AG08395 (cell line): ENCODE measurements at regions not wholly inside any gene's neighbourhood (a gene's known extent, or its start where the extent isn't known, plus 50 kb on each side); places are given as distances from the start of the nearest gene placed in this dataset.
"Not testable (repeated sequence)": the region's sequence is repeated elsewhere in the genome, so short reads cannot be mapped to it uniquely, and the experiment has no call there.

Experiments
- DNase-seq: peaks from one replicate; pipeline ENCODE4 v3.0.0; 2012; ENCODE audit warnings: mixed read lengths, low spot score

GRCh38 chr7:86366946-86367345, 276.8 kb upstream of the GRM3 start:
- DNase-seq: no peak

- not testable (repeated sequence) for DNase-seq
Observed at GRCh38 chr7:86340407-86340806, 303.3 kb upstream of the GRM3 start.

DNA sequence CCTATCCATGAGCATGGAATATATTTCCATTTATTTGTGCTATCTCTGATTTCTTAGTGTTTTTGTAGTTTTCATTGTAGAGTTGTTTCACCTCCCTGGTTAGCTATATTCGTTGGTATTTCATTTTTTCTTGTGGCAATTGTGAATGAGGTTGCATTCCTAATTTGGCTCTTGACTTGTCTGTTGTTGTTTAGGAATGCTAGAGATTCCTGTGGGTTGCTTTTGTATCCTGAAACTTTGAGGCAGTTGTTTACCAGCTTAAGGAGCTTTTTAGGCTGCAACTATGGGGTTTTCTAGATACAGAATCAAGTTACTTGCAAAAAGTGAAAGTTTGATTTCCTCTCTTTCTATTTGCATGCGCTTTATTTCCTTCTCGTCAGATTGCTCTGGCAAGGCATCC, 304.7 kb upstream of the GRM3 start:
- DNase-seq: no peak

DNA sequence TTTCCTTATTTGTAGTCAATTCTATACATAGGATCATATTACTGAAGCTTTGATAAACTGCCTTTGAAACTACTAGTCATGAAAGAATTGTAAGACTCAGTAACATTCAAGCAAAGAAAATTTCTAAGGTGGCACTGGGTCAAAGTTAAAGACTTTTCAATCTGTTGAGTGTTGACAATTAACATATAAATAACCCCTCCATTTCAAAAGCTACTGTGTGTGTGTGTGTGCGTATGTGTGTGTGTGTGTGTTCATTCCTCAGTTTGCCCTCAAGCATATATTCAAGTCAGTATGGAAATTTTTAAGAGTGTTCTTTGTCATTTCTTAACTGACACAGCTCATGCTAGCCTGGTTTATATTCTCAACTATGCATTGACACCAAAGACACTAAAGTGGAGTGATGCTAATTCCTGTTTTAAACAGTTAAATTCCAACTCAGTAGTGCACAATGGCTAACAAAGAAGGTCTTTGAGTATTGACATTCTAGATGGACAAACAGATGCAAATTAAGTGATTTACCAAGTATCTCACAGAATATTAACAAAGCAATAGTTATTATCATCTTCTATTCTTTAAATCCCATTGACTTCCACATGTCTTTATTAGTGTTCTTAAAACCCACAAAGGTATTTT, 314.8 kb upstream of the GRM3 start:
- no peak for DNase-seq

DNA sequence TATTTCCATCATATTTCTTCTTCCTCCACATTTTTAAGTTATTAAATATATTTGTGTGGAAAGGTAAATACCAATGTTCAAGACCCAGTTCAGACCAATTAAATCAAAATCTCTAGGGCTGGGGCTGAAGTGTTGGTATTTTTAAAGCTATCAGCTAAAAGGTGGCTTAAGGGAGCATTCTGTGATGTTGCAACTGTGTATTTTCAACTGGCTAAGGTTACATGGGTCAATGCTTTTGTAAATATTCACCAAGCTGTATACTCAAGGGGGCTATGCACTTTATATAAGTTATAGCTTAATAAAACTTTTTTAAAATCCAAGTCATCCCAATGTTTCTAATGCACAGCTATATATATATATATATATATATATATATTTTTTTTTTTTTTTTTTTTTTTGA, 316.9 kb upstream of the GRM3 start:
- no peak for DNase-seq

DNA sequence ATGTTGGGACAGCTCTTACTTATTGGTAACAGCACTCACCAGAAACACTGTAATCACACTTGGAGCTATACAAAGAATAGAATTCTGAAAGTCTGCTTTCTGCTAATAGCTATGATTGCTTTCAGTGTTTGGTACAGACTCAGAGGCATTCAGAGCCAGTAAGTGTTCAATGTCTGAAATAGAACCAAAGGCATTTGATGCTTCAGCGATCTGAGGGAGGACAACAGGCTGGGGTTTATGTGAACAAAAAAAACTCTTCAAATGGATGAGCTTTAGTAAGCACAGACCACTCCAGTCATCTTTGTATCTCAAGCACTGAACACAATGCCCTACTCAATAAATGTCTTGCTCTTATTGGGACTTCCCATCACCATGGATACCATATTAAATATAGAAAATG, 322.8 kb upstream of the GRM3 start:
- DNase-seq: no peak

DNA sequence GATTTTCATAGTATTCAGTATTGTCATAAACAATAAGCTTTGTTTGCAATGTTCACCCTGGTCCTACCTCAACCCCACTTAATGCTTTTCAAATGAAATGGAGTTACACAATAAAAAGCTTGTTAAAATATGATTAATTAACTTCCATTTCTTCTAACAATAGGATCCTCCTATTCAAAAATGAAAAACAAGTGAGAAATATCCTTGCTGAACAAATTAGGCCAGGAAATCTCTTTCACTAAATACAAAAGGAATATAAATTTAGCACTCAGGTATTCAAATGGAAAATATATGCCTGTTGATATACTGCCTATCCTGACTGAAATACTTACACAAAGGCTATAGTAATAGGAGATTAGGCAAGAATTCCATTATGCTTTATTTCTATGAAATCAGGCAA, 323.4 kb upstream of the GRM3 start:
- DNase-seq: no peak

- no peak for DNase-seq
Observed at GRCh38 chr7:86313842-86314241, 329.9 kb upstream of the GRM3 start.

GRCh38 chr7:86301301-86301700, 342.4 kb upstream of the GRM3 start:
- no peak for DNase-seq

- DNase-seq: no peak
Observed at GRCh38 chr7:86295526-86295925, 348.2 kb upstream of the GRM3 start.

DNA sequence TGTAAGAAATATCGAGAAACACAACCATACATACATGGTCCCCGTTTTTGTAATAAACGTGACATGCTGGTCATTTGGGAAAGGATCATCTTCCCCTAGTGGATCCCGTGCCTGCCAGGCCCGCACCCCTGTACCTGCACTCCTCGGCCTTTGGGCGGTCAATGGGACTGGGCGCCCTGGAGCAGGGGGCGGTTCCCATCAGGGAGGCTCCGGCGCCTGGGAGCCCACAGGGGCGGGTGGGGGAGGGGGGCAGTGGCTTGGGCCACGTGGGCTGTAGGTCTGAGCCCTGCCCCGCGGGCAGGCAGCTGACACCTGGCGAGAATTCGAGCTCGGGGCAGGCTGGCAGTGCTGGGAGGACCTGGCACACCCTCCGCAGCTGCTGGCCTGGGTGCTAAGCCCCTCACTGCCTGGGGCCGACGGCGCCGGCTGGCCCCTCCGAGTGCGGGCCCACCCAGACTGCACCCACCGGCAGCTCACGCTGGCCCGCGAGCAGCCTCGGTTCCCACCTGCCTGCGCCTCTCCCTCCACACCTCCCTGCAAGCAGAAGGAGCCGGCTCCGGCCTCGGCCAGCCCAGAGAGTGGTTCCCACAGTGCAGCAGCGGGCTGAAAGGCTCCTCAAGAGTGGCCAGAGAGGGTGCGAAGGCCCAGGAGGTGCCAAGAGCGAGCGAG, 361.6 kb upstream of the GRM3 start:
- no peak for DNase-seq

GRCh38 chr7:86280150-86280549, 363.6 kb upstream of the GRM3 start:
- DNase-seq: no peak

DNA sequence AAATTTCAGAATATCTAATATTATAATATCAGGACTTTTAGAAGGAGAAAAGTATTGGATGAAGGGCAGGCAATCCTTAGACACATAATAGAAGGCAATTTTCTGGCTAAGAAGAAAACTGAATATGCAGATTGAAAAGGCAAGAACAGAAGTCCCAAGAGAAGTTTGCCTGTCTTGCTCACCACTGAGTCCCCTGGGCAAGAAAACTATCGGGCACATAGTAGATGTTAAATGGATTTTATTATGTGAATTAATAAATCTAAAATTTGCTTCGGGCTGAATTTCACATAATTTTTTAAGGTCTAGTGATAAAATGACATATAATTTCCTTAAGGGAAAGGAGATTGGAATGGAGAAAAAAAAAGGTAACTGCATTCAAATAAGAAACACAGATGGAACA, 380.9 kb upstream of the GRM3 start:
- no peak for DNase-seq

- no peak for DNase-seq
Observed at GRCh38 chr7:86257894-86258293, 385.8 kb upstream of the GRM3 start.

DNA sequence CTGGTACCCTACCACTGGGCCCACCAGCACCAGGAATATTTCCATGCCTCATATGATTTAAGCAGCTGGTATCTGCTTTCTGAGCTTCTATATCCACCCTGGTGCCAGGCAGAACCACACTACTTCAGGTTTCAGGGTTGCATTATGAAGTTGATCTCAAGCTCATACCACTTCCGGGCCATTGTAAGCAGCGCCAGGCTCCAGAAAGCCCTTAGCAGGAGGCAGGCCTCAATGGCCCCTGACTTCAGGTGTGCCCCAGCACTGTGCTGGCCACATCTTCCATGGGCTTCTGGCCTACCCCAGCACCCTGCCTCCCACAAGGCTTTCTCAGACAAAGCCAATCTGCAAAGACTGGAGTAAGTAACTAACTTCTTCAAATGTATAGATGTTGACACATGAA, 391.3 kb upstream of the GRM3 start:
- no peak for DNase-seq

- no peak for DNase-seq
Observed at GRCh38 chr7:86248977-86249376, 394.7 kb upstream of the GRM3 start.

DNA sequence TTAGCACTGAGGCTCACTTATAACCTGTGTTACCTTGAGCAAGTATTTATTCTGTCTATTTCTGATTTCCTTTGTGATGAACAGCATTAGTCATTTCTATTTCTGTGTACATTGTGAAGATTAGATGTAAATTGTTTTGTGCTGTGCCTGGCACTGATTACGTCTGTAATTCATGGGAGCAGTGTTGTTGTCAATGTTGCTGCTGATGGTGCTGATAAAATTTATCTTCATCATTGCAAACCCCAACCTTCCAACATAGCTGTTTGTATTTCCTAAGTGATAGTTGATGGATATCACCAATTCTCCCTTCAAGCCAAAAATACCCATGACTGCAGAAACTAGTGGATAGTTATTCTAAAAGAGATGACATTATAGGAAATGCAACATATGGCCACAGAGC, 400.5 kb upstream of the GRM3 start:
- DNase-seq: no peak

- DNase-seq: no peak
Observed at GRCh38 chr7:86226191-86226590, 417.5 kb upstream of the GRM3 start.

GRCh38 chr7:86222806-86223205, 420.9 kb upstream of the GRM3 start:
- no peak for DNase-seq

DNA sequence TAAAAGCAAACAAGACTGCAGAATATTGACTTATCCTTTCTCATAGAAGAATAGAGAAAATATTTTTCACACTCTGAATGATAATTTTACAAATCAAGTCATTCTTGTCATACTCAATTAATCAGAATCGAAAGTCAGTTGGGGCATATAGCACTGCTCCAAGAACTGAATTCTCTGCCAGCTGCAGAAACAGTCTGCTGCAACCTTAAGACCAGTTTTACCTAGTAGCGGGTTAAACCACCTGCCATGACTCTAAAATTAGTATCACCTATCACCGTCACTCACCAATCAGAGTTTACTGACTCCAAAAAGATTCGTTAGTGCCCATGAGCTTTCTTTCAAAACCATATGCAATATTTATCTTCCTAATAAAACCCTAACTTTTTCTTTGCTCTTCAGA, 429.0 kb upstream of the GRM3 start:
- no peak for DNase-seq

- no peak for DNase-seq
Observed at GRCh38 chr7:86212976-86213375, 430.7 kb upstream of the GRM3 start.

- DNase-seq: no peak
Observed at GRCh38 chr7:86209036-86209435, 434.7 kb upstream of the GRM3 start.

DNA sequence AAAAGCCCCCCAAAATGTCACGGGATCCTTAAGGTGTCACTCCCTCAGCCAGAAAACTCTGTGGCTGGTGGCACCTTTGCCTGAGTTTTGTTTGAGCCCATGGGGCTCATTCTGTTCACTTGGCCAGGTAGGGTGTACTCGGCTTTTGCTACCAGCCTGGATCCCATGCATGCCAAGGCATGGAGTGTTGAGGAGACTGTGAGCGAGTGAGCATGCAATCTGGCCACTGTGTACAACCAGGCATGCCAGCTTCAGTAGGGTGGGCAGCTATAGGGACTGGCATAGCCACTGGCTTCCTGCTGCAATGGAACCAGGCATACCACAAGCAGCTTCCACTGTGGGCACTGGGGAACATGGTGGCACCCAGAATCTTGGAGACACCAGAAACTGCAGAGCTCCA, 436.0 kb upstream of the GRM3 start:
- no peak for DNase-seq

GRCh38 chr7:86202833-86203232, 440.9 kb upstream of the GRM3 start:
- DNase-seq: no peak
